WTC11 (cell line): ENCODE measurements at regions not wholly inside any gene's neighbourhood (a gene's known extent, or its start where the extent isn't known, plus 50 kb on each side); places are given as distances from the start of the nearest gene placed in this dataset.

ENCODE experiments used
- ATAC-seq: fragments of 200-7000 bp; cut with Tn5 transposase; 2 replicates; pipeline ENCODE4 v1.10.0; 2021; ENCODE audit warnings: mild to moderate bottlenecking, moderate library complexity
- CTCF ChIA-PET: fragments of 300-600 bp; sonication (Branson Sonifier 250); formaldehyde crosslinking; loops from one replicate; lab custom pipeline; 2021; ENCODE audit warnings: antibody characterized with exemption; lab: Charles Lee
- POLR2A ChIA-PET: fragments of 350-600 bp; sonication (Branson Sonifier 250); formaldehyde crosslinking; loops from one replicate; lab custom pipeline; 2021; ENCODE audit warnings: antibody characterized with exemption; lab: Charles Lee
- DNase-seq: peaks from one replicate; pipeline ENCODE4 v3.0.0; 2021; ENCODE audit warnings: low spot score
- H3K27ac Mint-ChIP-seq: 2 replicates; pipeline ENCODE4 v1.8.0; 2021; ENCODE audit warnings: mixed read lengths
- H3K27me3 Mint-ChIP-seq: 2 replicates; pipeline ENCODE4 v1.8.0; 2021; ENCODE audit warnings: low read depth, mild to moderate bottlenecking, moderate library complexity, mixed read lengths
- H3K36me3 Mint-ChIP-seq: 2 replicates; pipeline ENCODE4 v1.8.0; 2021; ENCODE audit warnings: mixed read lengths
- H3K4me1 Mint-ChIP-seq: 2 replicates; pipeline ENCODE4 v1.8.0; 2022; ENCODE audit warnings: mixed read lengths
- H3K4me3 Mint-ChIP-seq: 2 replicates; pipeline ENCODE4 v1.8.0; 2021; ENCODE audit warnings: mild to moderate bottlenecking, moderate library complexity, mixed read lengths
- H3K9me3 Mint-ChIP-seq: 2 replicates; pipeline ENCODE4 v1.8.0; 2021; ENCODE audit warnings: mixed read lengths
- ARID4B ChIP-seq: sonication (generic); formaldehyde crosslinking; IDR thresholded peaks from 2 replicates; pipeline ENCODE4 v1.8.0; 2023; ENCODE audit warnings: missing genetic modification reagents, mild to moderate bottlenecking, borderline replicate concordance
- ATF6 ChIP-seq: sonication (generic); formaldehyde crosslinking; IDR thresholded peaks from 2 replicates; pipeline ENCODE4 v1.8.1; 2023; ENCODE audit warnings: mild to moderate bottlenecking, missing genetic modification reagents
- CBFB ChIP-seq: sonication (generic); formaldehyde crosslinking; IDR thresholded peaks from 2 replicates; pipeline ENCODE4 v1.8.1; 2022; ENCODE audit warnings: mild to moderate bottlenecking, low read depth, missing genetic modification reagents
- E2F4 ChIP-seq: sonication (generic); formaldehyde crosslinking; IDR thresholded peaks from 2 replicates; pipeline ENCODE4 v1.8.1; 2022; ENCODE audit warnings: low read depth, mild to moderate bottlenecking, moderate library complexity, missing genetic modification reagents, borderline replicate concordance
- IRF2 ChIP-seq: sonication (generic); formaldehyde crosslinking; IDR thresholded peaks from 2 replicates; pipeline ENCODE4 v1.8.0; 2022; ENCODE audit warnings: low read depth, missing genetic modification reagents, borderline replicate concordance
- NFE2L1 ChIP-seq: sonication (generic); formaldehyde crosslinking; IDR thresholded peaks from 2 replicates; pipeline ENCODE4 v1.8.1; 2023; ENCODE audit warnings: missing genetic modification reagents
- PRDM15 ChIP-seq: sonication (generic); formaldehyde crosslinking; IDR thresholded peaks from 2 replicates; pipeline ENCODE4 v1.8.0; 2022; ENCODE audit warnings: missing genetic modification reagents
- PRRX2 ChIP-seq: fragments of 250-450 bp; sonication (Bioruptor Pico); IDR thresholded peaks from 2 replicates; pipeline ENCODE4 v1.8.0; 2021; ENCODE audit warnings: mild to moderate bottlenecking
- SP1 ChIP-seq: sonication (generic); formaldehyde crosslinking; conservative IDR thresholded peaks from 2 replicates; pipeline ENCODE4 v1.8.1; 2022; ENCODE audit warnings: missing genetic modification reagents
- ZNF281 ChIP-seq: sonication (generic); formaldehyde crosslinking; IDR thresholded peaks from 2 replicates; pipeline ENCODE4 v1.8.0; 2023; ENCODE audit warnings: mild to moderate bottlenecking, missing genetic modification reagents

- TF ChIP-seq ARID4B (CRISPR knock-in tag) (no peak), PRDM15 (CRISPR knock-in tag) (no peak)
- TF ChIP-seq, all 79 proteins: peak for 0
These were observed 67.1 kb upstream of the HSPB3 start (continued) for GRCh38 chr5:54388409-54388808.

GRCh38 chr5:54387659-54388232, 67.8 kb upstream of the HSPB3 start:
- no peak for DNase-seq
- POLR2A ChIA-PET, result no interaction called here
- TF ChIP-seq NFE2L1 (CRISPR knock-in tag) (no peak), ATF6 (CRISPR knock-in tag) (no peak), PRDM15 (CRISPR knock-in tag) (no peak), ARID4B (CRISPR knock-in tag) (no peak), ZNF281 (CRISPR knock-in tag) (no peak), E2F4 (CRISPR knock-in tag) (no peak), IRF2 (CRISPR knock-in tag) (no peak), CBFB (CRISPR knock-in tag) (no peak), SP1 (CRISPR knock-in tag) (no peak), PRRX2 (CRISPR knock-in tag) (no peak)
- peaks cover 9% of the 10 kb centered on the region for H3K4me1 Mint-ChIP-seq
- no peak for ATAC-seq
- H3K27me3 Mint-ChIP-seq, result no peaks in the 10 kb centered on the region
- H3K27ac Mint-ChIP-seq, result no peak overlapping the region
- H3K36me3 Mint-ChIP-seq, result no peaks in the 10 kb centered on the region
- H3K9me3 Mint-ChIP-seq, result no peaks in the 10 kb centered on the region
- no peak overlapping the region for H3K4me3 Mint-ChIP-seq
- CTCF ChIA-PET, result no interaction called here
